ENCODE measurements at regions not wholly inside any gene's neighbourhood (a gene's known extent, or its start where the extent isn't known, plus 50 kb on each side); places are given as distances from the start of the nearest gene placed in this dataset.

DNA sequence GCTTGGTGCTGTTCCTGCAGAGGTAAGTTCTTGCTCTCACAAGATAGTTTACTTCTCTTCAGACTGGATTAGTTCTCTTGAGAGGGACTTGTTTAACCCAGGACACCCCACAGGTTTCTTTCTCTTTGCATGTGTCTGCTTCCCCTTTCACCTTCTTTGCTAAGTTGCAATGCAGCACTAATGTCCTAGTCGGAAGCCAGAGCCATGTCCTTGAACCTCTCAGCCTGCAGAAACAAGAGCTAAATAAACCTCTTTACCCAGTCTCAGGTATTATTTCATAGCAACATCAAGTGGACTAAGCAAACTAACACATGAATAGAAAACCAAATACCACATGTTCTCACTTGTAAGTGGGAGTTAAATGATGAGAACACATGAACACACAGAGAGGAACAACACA lies 915.2 kb downstream of the NSUN3 start:
- DNase-seq (ENCODE audit: low spot score), result no peak

GRCh38 chr3:94985778-94986177 lies 922.9 kb downstream of the NSUN3 start:
- no peak for DNase-seq (ENCODE audit: low spot score)

- DNase-seq (ENCODE audit: low spot score), result no peak
Measured at GRCh38 chr3:94990952-94991705, 928.3 kb downstream of the NSUN3 start.

- no peak for DNase-seq (ENCODE audit: low spot score)
Measured at GRCh38 chr3:94996743-94997142, 933.9 kb downstream of the NSUN3 start.

- DNase-seq (ENCODE audit: low spot score), result no peak
Measured at GRCh38 chr3:95002438-95003046, 939.7 kb downstream of the NSUN3 start.

GRCh38 chr3:95028688-95029087 lies 965.8 kb downstream of the NSUN3 start:
- no peak for DNase-seq (ENCODE audit: low spot score)

DNA sequence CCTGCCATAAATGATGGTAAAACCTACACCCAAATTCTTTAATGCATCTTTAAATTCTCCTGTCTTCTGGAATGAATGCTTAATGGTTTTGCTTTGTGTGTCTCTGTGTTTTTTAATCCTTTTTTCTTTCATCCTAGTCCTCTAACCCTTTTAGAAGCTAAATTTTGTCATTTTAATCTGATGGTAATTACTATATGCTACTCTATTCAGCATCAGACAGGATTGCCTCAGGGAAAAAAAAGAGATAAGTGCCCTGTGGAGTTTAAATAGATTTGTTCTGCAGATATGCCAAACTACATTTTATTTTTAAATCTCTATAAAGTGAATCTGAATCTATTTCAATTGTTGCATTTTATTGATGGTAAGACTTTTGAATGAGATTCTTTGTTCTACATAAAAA lies 966.8 kb downstream of the NSUN3 start:
- no peak for DNase-seq (ENCODE audit: low spot score)

GRCh38 chr3:95036526-95037021 lies 973.7 kb downstream of the NSUN3 start:
- DNase-seq (ENCODE audit: low spot score), result no peak

GRCh38 chr3:95037097-95037496 lies 974.2 kb downstream of the NSUN3 start:
- no peak for DNase-seq (ENCODE audit: low spot score)

- DNase-seq (ENCODE audit: low spot score), result no peak
Measured at GRCh38 chr3:95037927-95038326, 975.1 kb downstream of the NSUN3 start.

DNA sequence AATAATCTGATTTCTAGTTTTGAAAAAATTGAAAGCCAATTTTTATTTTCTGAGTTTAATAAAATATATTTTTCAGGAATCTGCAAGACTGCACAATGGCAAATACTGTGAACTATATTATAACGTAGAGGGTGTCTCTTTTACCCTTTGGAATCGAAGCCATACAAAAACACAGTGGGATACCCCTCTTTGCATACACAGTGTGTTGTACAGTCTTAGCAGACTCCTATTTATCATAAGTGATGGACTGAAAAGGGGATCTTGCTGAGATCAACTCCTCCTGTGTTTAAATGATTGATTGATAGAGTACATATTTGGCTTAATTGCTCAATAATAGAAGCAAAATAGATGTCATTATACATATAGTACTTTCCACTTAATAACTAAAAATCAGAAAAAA lies 981.2 kb downstream of the NSUN3 start:
- DNase-seq (ENCODE audit: low spot score), result no peak

DNA sequence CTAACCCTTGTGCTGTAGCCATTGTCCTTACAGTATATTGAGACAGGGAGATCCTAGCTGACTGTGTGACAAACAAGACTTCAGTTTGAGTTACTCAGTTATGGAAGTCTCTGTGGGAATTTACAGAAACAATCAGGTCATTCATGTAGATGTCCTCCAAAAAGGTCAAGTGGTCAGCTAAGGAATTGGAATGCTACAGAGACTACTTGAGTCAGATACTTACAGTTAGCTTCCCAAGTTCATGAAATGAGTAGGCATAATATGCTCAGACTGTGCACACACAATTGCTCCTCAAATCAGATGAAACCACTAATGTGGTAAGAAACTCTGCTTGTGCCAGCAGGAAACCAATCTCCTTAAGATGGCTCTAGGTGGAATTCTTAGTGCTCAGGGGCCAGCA lies 985.7 kb downstream of the NSUN3 start:
- DNase-seq (ENCODE audit: low spot score), result no peak

DNA sequence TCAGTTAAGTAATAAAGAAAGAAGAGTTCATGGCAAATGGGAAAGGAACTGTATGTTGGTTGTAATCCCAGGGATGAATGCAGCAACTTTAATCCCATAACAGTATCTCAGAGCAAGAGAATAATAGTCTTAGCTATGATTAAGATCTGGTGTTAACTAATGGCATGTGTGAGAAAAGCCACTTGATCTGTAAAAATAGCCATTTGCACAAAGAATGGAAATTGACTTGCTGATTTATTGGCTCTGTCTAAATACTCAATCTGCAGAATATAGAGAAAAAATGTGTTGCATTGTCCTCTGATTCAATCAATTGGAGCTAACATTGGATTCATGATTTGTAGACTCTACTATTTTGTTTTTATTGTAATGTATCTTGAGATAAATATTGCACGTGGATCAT lies 987.0 kb downstream of the NSUN3 start:
- no peak for DNase-seq (ENCODE audit: low spot score)

- no peak for DNase-seq (ENCODE audit: low spot score)
Measured at GRCh38 chr3:95055288-95055687, 992.4 kb downstream of the NSUN3 start.

- no peak for DNase-seq (ENCODE audit: low spot score)
Measured at GRCh38 chr3:95082191-95082590, 1019.3 kb downstream of the NSUN3 start.

- no peak for DNase-seq (ENCODE audit: low spot score)
Measured at GRCh38 chr3:95084738-95085137, 1021.9 kb downstream of the NSUN3 start.

DNA sequence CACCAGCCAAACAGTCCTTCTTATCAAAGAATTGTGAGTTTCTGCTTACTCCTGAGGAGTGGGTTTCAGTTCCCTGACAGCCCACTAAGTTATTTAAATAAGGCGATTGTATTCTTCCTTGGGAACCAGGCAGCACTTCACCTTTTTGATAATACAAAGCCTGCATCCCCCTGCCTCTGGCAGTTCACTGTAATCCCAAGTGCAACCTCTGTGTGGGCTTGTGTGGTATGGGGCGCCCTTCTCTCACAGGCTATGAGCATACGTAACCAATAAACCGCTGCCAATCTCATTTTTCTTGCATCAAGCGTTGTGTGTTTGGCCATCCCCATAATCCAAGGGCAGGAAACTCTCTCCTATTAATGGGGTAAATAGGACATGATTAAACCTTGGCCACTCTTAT lies 1025.6 kb downstream of the NSUN3 start:
- no peak for DNase-seq (ENCODE audit: low spot score)

DNA sequence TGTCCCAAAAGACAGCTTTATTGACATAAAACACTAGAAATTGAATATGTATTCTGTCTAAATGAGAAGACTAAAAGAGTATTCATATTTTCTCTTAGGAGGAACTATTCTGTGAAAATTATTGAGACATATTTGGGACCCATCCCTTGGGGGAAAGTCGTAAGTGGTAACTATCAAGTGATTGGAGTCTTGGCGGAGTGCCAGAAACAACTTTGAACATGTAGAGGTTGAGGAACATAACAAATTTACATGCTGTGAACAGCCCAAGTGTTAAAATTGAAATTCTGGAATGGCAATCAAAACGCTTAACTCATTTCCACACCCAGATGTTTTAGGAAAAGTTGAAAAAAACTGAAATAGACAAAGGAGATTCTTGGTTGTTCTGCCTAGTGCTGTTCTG lies 1034.6 kb downstream of the NSUN3 start:
- DNase-seq (ENCODE audit: low spot score), result no peak

DNA sequence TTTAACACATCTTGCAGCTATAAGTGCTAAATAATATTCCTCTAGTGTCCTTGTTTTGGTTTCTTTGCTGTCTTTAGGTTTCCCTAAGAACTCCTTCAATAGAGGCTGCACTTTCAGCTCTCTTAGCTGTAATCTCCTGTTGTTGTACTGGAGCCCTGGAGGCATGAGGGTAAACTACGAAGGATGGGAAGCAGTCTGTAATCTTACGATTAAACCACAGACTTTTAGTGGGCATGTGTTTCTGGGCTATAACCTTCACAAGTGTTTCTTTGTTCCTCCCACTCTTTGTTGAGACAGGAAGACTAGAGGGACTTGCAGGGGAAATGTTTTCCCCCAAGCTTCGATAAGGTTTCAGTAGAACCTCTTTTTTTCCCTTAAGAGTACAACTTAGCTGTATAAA lies 1058.1 kb downstream of the NSUN3 start:
- peak; percentile 13 for DNase-seq (ENCODE audit: low spot score)

GRCh38 chr3:95123104-95123503 lies 1060.2 kb downstream of the NSUN3 start:
- DNase-seq (ENCODE audit: low spot score), result no peak

DNA sequence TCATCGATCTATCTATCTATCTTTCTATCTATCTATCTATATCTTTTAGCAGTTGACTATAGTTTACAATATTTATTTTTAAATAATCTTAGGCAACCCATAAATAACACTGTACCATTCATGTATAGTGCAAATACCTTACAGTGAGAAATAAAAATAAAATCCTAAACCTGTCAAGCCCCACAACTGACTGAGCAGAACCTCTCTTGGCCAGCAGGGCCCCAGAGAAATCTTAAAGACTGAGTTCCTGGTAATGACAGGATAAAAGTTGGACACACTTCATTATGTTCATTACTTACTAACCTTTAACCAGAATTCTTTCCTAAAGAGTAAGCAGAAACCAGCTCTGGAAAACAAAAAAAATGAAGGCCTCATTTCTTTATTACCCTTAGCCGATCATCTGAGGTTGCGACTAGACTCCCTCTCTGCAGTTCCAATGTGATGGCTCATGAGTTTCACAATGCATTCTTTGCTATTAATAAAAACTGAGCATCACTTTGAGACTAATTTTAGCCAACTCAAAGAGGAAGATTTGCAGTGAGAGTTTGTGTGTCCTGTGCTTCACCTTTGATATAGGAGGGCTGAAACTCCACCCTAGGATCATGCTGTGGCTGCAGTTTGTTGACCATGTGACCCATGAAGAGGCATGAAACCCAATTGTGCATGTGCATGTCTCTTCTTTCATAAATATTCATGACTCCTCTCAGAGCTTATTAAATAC lies 1072.0 kb downstream of the NSUN3 start:
- DNase-seq (ENCODE audit: low spot score), result no peak

DNA sequence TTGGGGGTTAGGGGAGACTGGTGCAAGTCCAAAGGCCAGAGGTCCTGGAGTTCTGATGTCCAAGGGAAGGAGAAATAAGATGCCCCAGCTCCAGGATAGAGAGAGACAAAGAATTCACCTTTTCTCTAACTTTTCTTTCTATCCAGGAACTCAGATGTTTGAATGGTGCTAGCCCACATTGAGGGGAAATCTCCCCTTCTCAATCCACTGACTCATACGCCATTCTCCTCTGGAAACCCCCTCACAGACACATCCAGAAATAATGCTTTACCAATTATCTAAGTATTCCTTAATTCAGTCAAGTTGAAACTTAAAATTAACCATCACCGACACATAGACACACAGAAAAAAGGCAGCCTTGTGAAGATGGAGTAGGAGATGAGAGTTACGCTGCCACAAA lies 1085.2 kb downstream of the NSUN3 start:
- DNase-seq (ENCODE audit: low spot score), result no peak

DNA sequence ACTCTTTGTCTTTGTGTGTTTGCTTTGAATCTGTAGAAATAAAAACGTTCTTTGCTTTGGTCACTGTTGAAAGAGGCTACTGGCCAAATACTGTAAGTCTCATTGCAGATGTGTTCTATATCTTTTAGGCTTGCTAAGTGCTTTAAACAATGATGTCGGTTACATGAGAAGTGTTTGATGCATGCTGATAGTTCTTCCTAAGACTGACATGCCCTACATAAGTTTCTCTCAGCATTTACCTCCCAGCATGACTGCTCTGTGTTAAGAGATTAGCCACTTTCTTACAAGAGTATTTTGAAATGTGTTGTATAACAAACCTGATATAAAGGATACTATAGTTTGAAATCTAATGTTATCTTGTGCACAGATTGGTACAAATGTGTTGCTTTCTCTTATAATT lies 1088.7 kb downstream of the NSUN3 start:
- no peak for DNase-seq (ENCODE audit: low spot score)

Data from umbilical cord (tissue), 1 donor.